ENCODE measurements at regions not wholly inside any gene's neighbourhood (a gene's known extent, or its start where the extent isn't known, plus 50 kb on each side); places are given as distances from the start of the nearest gene placed in this dataset.

DNA sequence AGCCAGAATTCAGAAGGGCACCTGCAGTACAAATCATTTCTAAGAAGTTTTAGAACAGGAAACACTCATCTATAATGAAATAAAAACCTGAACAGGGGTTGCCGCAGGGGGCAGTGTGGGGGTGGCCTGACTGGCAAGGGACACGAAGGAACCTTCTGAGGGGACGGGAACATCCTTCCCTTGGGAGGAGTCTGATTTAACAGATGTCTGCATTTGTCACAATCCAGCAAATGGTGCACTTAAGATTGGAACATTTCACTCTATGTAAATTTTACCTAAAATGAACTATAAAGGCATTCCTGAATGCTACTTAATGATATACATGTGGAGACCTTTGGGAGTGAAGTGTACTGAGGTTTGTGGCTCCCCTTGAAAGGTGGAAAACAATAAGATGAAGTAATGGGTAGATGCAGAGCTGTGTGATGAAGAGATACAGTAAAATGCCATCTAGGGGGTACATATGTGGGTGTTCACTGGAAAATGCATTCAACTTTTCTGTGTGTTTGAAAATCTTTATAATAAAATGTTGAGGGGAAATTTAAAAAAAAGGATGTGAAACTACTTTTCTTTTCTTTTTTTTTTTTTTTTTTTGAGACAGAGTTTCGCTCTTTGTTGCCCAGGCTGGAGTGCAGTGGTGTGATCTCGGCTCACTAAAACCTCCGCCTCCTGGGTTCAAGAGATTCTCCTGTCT lies 89.5 kb downstream of the SNX5 start:
- TF ChIP-seq, protein P1, sequence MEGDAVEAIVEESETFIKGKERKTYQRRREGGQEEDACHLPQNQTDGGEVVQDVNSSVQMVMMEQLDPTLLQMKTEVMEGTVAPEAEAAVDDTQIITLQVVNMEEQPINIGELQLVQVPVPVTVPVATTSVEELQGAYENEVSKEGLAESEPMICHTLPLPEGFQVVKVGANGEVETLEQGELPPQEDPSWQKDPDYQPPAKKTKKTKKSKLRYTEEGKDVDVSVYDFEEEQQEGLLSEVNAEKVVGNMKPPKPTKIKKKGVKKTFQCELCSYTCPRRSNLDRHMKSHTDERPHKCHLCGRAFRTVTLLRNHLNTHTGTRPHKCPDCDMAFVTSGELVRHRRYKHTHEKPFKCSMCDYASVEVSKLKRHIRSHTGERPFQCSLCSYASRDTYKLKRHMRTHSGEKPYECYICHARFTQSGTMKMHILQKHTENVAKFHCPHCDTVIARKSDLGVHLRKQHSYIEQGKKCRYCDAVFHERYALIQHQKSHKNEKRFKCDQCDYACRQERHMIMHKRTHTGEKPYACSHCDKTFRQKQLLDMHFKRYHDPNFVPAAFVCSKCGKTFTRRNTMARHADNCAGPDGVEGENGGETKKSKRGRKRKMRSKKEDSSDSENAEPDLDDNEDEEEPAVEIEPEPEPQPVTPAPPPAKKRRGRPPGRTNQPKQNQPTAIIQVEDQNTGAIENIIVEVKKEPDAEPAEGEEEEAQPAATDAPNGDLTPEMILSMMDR (IDR thresholded peaks at IDR 0.05; ENCODE audit: low read depth, low read length, missing control alignments), result no peak
- no peak for DNase-seq (ENCODE audit: low read depth)
- no peak overlapping the region for H3K4me3 ChIP-seq (ENCODE audit: low read depth, low read length)
- in situ Hi-C loops (cut with HindIII; ENCODE audit: low sequenced_read_pairs), result no loop called here

DNA sequence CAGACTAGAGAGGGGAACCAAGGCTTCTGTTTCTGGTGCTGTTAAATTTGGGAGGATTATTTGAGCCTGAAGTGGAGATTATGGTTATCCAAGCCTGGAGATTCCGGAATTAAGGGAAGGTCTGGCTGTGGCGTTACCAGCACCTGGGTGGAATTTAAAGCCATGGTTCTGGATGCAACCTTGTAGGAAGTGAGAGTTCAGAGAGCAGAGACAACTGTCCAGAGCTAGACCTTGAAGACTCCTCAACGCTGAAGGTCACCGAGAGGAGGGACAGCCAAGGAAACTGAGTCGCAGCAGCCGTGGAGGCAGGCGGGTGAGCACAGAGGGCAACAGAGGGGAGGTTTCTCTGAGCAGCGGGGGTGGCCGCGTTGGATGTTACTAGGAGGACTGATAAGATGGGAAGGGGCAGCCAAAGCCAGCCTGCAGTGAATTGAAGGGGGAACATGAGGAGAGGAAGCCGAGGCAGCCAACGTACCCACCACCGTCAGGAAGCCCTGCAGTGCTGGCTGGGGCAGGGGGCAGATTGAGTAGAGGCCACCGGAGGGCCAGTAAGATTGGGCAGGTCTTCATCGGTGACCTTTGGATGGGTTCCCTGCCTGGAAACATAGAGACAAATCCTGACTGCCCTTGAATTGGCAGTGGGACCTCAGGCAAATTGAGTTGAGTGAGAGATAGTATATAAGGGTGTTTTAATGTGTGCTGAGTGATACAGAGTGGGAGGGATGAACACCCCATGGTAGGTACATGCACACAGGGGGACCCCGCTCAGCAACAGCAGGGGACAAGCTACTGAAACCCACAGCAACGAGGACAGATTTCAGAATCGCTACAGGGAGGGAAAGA lies 90.3 kb downstream of the SNX5 start:
- TF ChIP-seq, protein P1 (IDR thresholded peaks at IDR 0.05; ENCODE audit: low read depth, low read length, missing control alignments), result no peak
- DNase-seq (ENCODE audit: low read depth), result no peak
- no peak overlapping the region for H3K4me3 ChIP-seq (ENCODE audit: low read depth, low read length)
- in situ Hi-C loops (cut with HindIII; ENCODE audit: low sequenced_read_pairs), result no loop called here

DNA sequence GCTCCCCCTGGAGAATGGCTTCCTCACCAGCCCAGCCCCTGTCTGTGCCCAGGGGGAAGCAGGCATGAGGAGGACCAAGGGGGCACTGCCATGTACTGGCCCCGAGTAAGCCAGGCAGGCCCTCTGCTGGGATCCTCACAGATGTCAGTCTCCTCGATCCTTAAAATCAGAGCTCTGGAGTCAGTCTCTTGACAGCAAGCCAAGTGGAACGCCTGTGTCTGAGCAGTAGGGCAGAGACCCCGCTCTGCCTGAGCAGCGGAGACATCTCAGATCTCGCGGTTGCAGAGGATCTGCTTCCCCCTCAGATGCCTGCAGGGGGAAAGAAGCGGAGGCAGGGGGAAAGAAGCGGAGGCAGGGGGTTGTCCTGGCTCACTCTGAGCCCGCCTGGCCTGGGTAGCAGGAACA lies 92.6 kb downstream of the SNX5 start:
- in situ Hi-C loops (cut with HindIII; ENCODE audit: low sequenced_read_pairs), result no loop called here
- DNase-seq (ENCODE audit: low read depth), result no peak
- no peak overlapping the region for H3K4me3 ChIP-seq (ENCODE audit: low read depth, low read length)
- TF ChIP-seq, protein P1 (IDR thresholded peaks at IDR 0.05; ENCODE audit: low read depth, low read length, missing control alignments), result no peak

DNA sequence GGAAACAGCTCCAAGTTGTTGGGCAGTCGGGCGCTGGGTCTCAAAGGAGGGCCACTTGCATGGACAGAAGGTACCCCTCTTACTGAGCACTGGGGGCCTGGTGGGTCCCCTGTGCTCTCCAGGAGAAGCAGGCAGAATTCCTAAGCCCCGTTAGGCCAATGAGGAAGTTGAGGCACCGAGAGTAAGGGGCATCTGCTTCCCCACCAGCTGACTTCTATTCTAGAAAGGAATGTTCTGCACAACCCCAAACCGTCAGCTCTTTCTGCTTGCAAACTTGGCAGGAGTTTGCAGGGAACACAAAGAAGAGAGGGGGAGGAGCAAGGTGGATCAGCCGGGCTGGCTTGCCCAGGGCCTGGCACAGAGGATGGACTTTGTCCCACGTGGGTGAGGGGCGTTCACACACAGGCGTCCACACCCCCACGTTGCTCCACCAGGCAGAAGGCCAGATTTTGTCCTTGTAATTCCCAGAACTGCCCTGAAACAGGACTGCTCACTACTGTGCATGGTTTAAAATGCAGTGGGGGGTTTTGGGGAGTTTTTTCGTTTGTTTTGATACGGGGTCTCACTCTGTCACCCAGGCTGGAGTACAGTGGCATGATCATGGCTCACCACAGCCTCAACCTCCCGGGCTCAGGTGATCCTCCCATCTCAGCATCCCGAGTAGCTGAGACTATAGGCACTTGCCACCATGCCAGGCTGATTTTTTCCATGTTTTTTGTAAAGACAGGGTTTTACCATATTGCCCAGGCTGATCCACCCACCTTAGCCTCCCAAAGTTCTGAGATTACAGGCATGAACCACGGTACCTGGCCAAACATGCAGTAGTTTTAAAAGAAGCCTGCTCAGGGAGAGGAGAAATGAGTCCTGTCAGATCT lies 93.3 kb downstream of the SNX5 start:
- TF ChIP-seq, protein P1 (IDR thresholded peaks at IDR 0.05; ENCODE audit: low read depth, low read length, missing control alignments), result no peak
- no peak overlapping the region for H3K4me3 ChIP-seq (ENCODE audit: low read depth, low read length)
- peak; percentile 75 for DNase-seq (ENCODE audit: low read depth)
- in situ Hi-C loops (cut with HindIII; ENCODE audit: low sequenced_read_pairs), result no loop called here

DNA sequence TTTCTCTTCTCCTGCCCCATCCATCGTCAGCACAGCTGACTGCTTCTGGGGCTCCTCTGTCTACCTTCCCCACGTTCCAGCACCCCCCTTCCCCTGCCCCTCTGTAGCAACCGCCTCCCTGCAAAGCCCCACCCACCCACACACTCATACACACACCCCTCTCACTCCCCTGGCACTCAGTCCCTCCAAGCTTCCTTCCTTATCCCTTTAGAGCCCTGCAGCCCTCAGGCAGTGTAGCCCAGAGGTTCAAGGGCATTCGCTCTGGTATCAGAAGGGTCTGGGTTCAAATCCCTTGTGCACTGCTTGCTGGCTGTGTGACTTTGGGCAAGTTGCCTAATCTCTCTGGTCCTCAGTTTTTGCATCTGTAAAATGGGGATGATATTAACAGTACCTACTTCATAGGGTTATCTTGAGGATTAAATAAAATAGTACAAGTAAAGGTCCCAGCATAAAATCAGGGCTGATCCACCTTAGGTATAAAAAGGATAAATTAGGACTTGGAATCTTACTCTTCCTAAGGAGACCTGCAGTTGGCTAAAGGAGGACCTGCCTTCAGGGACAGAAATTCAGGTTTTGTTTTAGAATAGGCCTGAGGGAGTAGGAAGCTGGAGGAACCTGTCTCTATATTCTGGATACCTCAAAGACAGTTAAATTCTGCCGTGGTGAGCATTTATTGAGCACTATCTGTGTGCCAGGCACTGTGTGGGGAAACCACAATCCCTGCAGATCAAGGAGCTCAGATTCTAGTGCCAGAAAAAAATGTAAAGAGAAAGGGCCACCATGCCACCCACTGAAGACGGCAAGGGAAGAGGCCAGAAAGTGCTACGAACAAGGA lies 94.1 kb downstream of the SNX5 start:
- DNase-seq (ENCODE audit: low read depth), result no peak

More for the DNA sequence above, 94.1 kb downstream of the SNX5 start:
- in situ Hi-C loops (cut with HindIII; ENCODE audit: low sequenced_read_pairs), result no loop called here
- H3K4me3 ChIP-seq (ENCODE audit: low read depth, low read length), result no peak overlapping the region
- TF ChIP-seq, protein P1 (IDR thresholded peaks at IDR 0.05; ENCODE audit: low read depth, low read length, missing control alignments), result no peak
